Panc1 (cell line): ENCODE measurements at regions not wholly inside any gene's neighbourhood (a gene's known extent, or its start where the extent isn't known, plus 50 kb on each side); places are given as distances from the start of the nearest gene placed in this dataset.

Experiments used
- ATAC-seq: fragments of 200-7000 bp; cut with Tn5 transposase; 2 replicates; pipeline ENCODE4 v1.9.1; 2020; ENCODE audit warnings: mild to moderate bottlenecking, moderate library complexity
- BruUV-seq: library from RNA; stranded (reverse); fragments of 400-500 nt; replicated peaks from 2 replicates; lab custom pipeline; 2021; lab: Mats Ljungman, UMichigan
- CTCF ChIA-PET: fragments of 300-600 bp; sonication (Branson Sonifier 250); formaldehyde crosslinking; loops from one replicate; lab custom pipeline; 2022; ENCODE audit warnings: antibody characterized with exemption; lab: Charles Lee
- POLR2A ChIA-PET: fragments of 300-600 bp; sonication (Branson Sonifier 250); formaldehyde crosslinking; loops from one replicate; lab custom pipeline; 2022; ENCODE audit warnings: antibody characterized with exemption; lab: Charles Lee
- DNase-seq: peaks from one replicate; pipeline ENCODE4 v3.0.0-alpha.2; 2010; ENCODE audit warnings: low read depth, low spot score
- H3K27ac ChIP-seq: 2 replicates; pipeline ENCODE4 v1.5.1; 2011; ENCODE audit warnings: mild to moderate bottlenecking, low read length, inconsistent platforms
- H3K27me3 ChIP-seq: fragments of 200-500 bp; sonication (Bioruptor generic); 2 replicates; pipeline ENCODE4 v1.6.0; 2014; ENCODE audit warnings: low read length, inconsistent platforms; ENCODE audit not compliant: control insufficient read depth, insufficient read depth
- H3K36me3 ChIP-seq: fragments of 200-500 bp; sonication (Bioruptor generic); 2 replicates; pipeline ENCODE4 v1.5.1; 2014; ENCODE audit warnings: inconsistent platforms, mild to moderate bottlenecking, low read length, moderate library complexity; ENCODE audit not compliant: control insufficient read depth, insufficient read depth
- H3K4me1 ChIP-seq: 2 replicates; pipeline ENCODE4 v1.5.1; 2011; ENCODE audit warnings: inconsistent platforms, mild to moderate bottlenecking, low read length, moderate library complexity; ENCODE audit not compliant: control insufficient read depth, insufficient read depth
- H3K4me3 ChIP-seq, 2 experiments: 2 replicates each; pipeline ENCODE4 v1.5.1; 2011 to 2012; ENCODE audit warnings: low read depth in 2 of 2, low read length in 2 of 2, mild to moderate bottlenecking in 2 of 2, inconsistent platforms in 1 of 2, moderate library complexity in 1 of 2
- H3K9me3 ChIP-seq: fragments of 200-500 bp; sonication (Bioruptor generic); 2 replicates; pipeline ENCODE4 v1.5.1; 2014; ENCODE audit warnings: low read depth, mild to moderate bottlenecking, inconsistent platforms, low read length, moderate library complexity; ENCODE audit not compliant: control insufficient read depth, insufficient read depth
- POLR2AphosphoS5 ChIP-seq: IDR thresholded peaks from 2 replicates; pipeline ENCODE4 v1.6.1; 2012; ENCODE audit warnings: mild to moderate bottlenecking, low read depth, low read length, moderate library complexity
- SIN3A ChIP-seq: IDR thresholded peaks from 2 replicates; pipeline ENCODE4 v1.6.1; 2012; ENCODE audit warnings: low read depth, mild to moderate bottlenecking, low read length, moderate library complexity, borderline replicate concordance; ENCODE audit not compliant: insufficient read depth
- TCF7L2 ChIP-seq: IDR thresholded peaks from 2 replicates; pipeline ENCODE4 v1.6.1; 2011; ENCODE audit warnings: mild to moderate bottlenecking, low read depth, low read length, inconsistent platforms
- in situ Hi-C: cut with HindIII; loops from 2 replicates; pipeline ENCODE4 v1.10.0; 2016; ENCODE audit warnings: low sequenced_read_pairs, low pct_unique_long_range_greater_than_20kb
- intact Hi-C: fragments of 100-400 bp; cut with micrococcal nuclease; formaldehyde crosslinking; loops from one replicate; pipeline ENCODE4 v1.10.0; 2022; ENCODE audit not compliant: unreplicated experiment
- TF ChIP-seq, protein P1 (sequence below): fragments of 450-650 bp; IDR thresholded peaks from 2 replicates; pipeline ENCODE4 v1.5.1; 2017; ENCODE audit warnings: mild to moderate bottlenecking
- TF ChIP-seq, protein P2 (sequence below), 2 experiments: IDR thresholded peaks; 2 replicates each; pipeline ENCODE4 v1.6.1; 2011 to 2012; ENCODE audit warnings: low read depth in 2 of 2, control low read depth in 1 of 2, low read length in 1 of 2, mild to moderate bottlenecking in 1 of 2, moderate library complexity in 1 of 2; ENCODE audit not compliant: insufficient read depth in 1 of 2

GRCh38 chr5:116766470-116766947, 191.9 kb upstream of the SEMA6A start:
- Histone ChIP-seq H3K4me3 (no peak overlapping the region), H3K27me3 (no peaks in the 10 kb centered on the region), H3K36me3 (no peaks in the 10 kb centered on the region), H3K9me3 (no peaks in the 10 kb centered on the region), H3K27ac (no peak overlapping the region), H3K4me1 (no peaks in the 10 kb centered on the region)
- CTCF ChIA-PET: no interaction called here
- DNase-seq (peak; percentile 42), ATAC-seq (no peak)
- POLR2A ChIA-PET: no interaction called here
- BruUV-seq: no TSS peak
- TF ChIP-seq POLR2AphosphoS5 (no peak), SIN3A (no peak), TCF7L2 (no peak)
- TF ChIP-seq, protein P1, sequence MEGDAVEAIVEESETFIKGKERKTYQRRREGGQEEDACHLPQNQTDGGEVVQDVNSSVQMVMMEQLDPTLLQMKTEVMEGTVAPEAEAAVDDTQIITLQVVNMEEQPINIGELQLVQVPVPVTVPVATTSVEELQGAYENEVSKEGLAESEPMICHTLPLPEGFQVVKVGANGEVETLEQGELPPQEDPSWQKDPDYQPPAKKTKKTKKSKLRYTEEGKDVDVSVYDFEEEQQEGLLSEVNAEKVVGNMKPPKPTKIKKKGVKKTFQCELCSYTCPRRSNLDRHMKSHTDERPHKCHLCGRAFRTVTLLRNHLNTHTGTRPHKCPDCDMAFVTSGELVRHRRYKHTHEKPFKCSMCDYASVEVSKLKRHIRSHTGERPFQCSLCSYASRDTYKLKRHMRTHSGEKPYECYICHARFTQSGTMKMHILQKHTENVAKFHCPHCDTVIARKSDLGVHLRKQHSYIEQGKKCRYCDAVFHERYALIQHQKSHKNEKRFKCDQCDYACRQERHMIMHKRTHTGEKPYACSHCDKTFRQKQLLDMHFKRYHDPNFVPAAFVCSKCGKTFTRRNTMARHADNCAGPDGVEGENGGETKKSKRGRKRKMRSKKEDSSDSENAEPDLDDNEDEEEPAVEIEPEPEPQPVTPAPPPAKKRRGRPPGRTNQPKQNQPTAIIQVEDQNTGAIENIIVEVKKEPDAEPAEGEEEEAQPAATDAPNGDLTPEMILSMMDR: no peak
- TF ChIP-seq, protein P2, sequence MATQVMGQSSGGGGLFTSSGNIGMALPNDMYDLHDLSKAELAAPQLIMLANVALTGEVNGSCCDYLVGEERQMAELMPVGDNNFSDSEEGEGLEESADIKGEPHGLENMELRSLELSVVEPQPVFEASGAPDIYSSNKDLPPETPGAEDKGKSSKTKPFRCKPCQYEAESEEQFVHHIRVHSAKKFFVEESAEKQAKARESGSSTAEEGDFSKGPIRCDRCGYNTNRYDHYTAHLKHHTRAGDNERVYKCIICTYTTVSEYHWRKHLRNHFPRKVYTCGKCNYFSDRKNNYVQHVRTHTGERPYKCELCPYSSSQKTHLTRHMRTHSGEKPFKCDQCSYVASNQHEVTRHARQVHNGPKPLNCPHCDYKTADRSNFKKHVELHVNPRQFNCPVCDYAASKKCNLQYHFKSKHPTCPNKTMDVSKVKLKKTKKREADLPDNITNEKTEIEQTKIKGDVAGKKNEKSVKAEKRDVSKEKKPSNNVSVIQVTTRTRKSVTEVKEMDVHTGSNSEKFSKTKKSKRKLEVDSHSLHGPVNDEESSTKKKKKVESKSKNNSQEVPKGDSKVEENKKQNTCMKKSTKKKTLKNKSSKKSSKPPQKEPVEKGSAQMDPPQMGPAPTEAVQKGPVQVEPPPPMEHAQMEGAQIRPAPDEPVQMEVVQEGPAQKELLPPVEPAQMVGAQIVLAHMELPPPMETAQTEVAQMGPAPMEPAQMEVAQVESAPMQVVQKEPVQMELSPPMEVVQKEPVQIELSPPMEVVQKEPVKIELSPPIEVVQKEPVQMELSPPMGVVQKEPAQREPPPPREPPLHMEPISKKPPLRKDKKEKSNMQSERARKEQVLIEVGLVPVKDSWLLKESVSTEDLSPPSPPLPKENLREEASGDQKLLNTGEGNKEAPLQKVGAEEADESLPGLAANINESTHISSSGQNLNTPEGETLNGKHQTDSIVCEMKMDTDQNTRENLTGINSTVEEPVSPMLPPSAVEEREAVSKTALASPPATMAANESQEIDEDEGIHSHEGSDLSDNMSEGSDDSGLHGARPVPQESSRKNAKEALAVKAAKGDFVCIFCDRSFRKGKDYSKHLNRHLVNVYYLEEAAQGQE (IDR thresholded peaks at IDR 0.05; ENCODE audit: insufficient read depth in 1 of 2, low read depth in 2 of 2, low read length in 1 of 2): no peak
- intact Hi-C loops: no loop called here
- in situ Hi-C loops: no loop called here

- ChIA-PET POLR2A (no interaction called here), CTCF (no interaction called here)
- Histone ChIP-seq H3K36me3 (no peaks in the 10 kb centered on the region), H3K9me3 (no peaks in the 10 kb centered on the region), H3K27me3 (no peaks in the 10 kb centered on the region), H3K4me3 (no peak overlapping the region), H3K4me1 (no peaks in the 10 kb centered on the region), H3K27ac (no peak overlapping the region)
- in situ Hi-C loops (no loop called here), intact Hi-C loops (no loop called here)
- ATAC-seq (no peak), DNase-seq (no peak)
- TF ChIP-seq TCF7L2 (no peak), SIN3A (no peak), POLR2AphosphoS5 (no peak)
- TF ChIP-seq, protein P2 (IDR thresholded peaks at IDR 0.05; ENCODE audit: insufficient read depth in 1 of 2, low read depth in 2 of 2, low read length in 1 of 2): no peak
- TF ChIP-seq, protein P1: no peak
- BruUV-seq: no TSS peak
Observed at GRCh38 chr5:116765441-116765840, 190.8 kb upstream of the SEMA6A start.
